ENCODE measurements at regions not wholly inside any gene's neighbourhood (a gene's known extent, or its start where the extent isn't known, plus 50 kb on each side); places are given as distances from the start of the nearest gene placed in this dataset.
A peak's percentile ranks its signal among the peaks of the same experiment; 100 is the strongest.

- DNase-seq: no peak
Measured at GRCh38 chr10:44198780-44199097, 186.2 kb downstream of the CXCL12 start.

GRCh38 chr10:44198096-44198779 lies 186.7 kb downstream of the CXCL12 start:
- no peak for DNase-seq

GRCh38 chr10:44197646-44198045 lies 187.3 kb downstream of the CXCL12 start:
- no peak for DNase-seq

- no peak for DNase-seq
Measured at GRCh38 chr10:44196336-44196735, 188.6 kb downstream of the CXCL12 start.

- DNase-seq: no peak
Measured at GRCh38 chr10:44196008-44196320, 188.9 kb downstream of the CXCL12 start.

- DNase-seq: no peak
Measured at GRCh38 chr10:44195112-44196007, 189.5 kb downstream of the CXCL12 start.

- no peak for DNase-seq
Measured at GRCh38 chr10:44194435-44194834, 190.5 kb downstream of the CXCL12 start.

- no peak for DNase-seq
Measured at GRCh38 chr10:44193567-44194220, 191.2 kb downstream of the CXCL12 start.

- DNase-seq: no peak
Measured at GRCh38 chr10:44193166-44193565, 191.7 kb downstream of the CXCL12 start.

- no peak for DNase-seq
Measured at GRCh38 chr10:44192435-44192834, 192.5 kb downstream of the CXCL12 start.

- DNase-seq: no peak
Measured at GRCh38 chr10:44190541-44190940, 194.4 kb downstream of the CXCL12 start.

GRCh38 chr10:44186821-44187220 lies 198.1 kb downstream of the CXCL12 start:
- DNase-seq: no peak

GRCh38 chr10:44186150-44186549 lies 198.7 kb downstream of the CXCL12 start:
- peak; percentile 46 for DNase-seq

- no peak for DNase-seq
Measured at GRCh38 chr10:44185315-44185666, 199.6 kb downstream of the CXCL12 start.

GRCh38 chr10:44184633-44185314 lies 200.1 kb downstream of the CXCL12 start:
- DNase-seq: no peak

- DNase-seq: no peak
Measured at GRCh38 chr10:44183667-44184632, 200.9 kb downstream of the CXCL12 start.

GRCh38 chr10:44182909-44183308 lies 202.0 kb downstream of the CXCL12 start:
- no peak for DNase-seq

GRCh38 chr10:44180321-44181168 lies 204.4 kb downstream of the CXCL12 start:
- peak; percentile 50 for DNase-seq

GRCh38 chr10:44178856-44179255 lies 206.0 kb downstream of the CXCL12 start:
- DNase-seq: no peak

- no peak for DNase-seq
Measured at GRCh38 chr10:44178281-44178680, 206.6 kb downstream of the CXCL12 start.

All from muscle of arm (tissue), 1 donor.